ENCODE measurements at regions not wholly inside any gene's neighbourhood (a gene's known extent, or its start where the extent isn't known, plus 50 kb on each side); places are given as distances from the start of the nearest gene placed in this dataset.

GRCh38 chr10:131681122-131681521 lies 219.7 kb upstream of the PPP2R2D start:
- TF ChIP-seq CTCF (IDR thresholded peaks at IDR 0.05) = no peak
- TF ChIP-seq POLR2A (IDR thresholded peaks at IDR 0.05) = no peak
- no peak for TF ChIP-seq EP300 (IDR thresholded peaks at IDR 0.05)
- TF ChIP-seq POLR2AphosphoS5 (IDR thresholded peaks at IDR 0.05) = no peak

Data from suprapubic skin (tissue), 4 donors.